Calu3 (cell line): ENCODE measurements at regions not wholly inside any gene's neighbourhood (a gene's known extent, or its start where the extent isn't known, plus 50 kb on each side); places are given as distances from the start of the nearest gene placed in this dataset.

Source experiments
- BruUV-seq: library from RNA; stranded (reverse); fragments of 400-500 nt; replicated peaks from 2 replicates; lab custom pipeline; 2021; lab: Mats Ljungman, UMichigan
- CTCF ChIA-PET: fragments of 300-600 bp; sonication (Branson Sonifier 250); formaldehyde crosslinking; loops from one replicate; lab custom pipeline; 2022; ENCODE audit warnings: antibody characterized with exemption; lab: Charles Lee
- DNase-seq: peaks from one replicate; pipeline ENCODE4 v3.0.0; 2022
- H3K27ac Mint-ChIP-seq: one replicate; pipeline ENCODE4 v1.8.0; 2022; ENCODE audit warnings: mixed read lengths; ENCODE audit not compliant: unreplicated experiment
- H3K27me3 Mint-ChIP-seq: one replicate; pipeline ENCODE4 v1.8.0; 2022; ENCODE audit warnings: mixed read lengths; ENCODE audit not compliant: unreplicated experiment
- H3K36me3 Mint-ChIP-seq: one replicate; pipeline ENCODE4 v1.8.0; 2022; ENCODE audit warnings: mild to moderate bottlenecking, moderate library complexity, mixed read lengths; ENCODE audit not compliant: insufficient read depth, unreplicated experiment
- H3K4me1 Mint-ChIP-seq: one replicate; pipeline ENCODE4 v1.8.0; 2022; ENCODE audit warnings: mild to moderate bottlenecking, low read depth, mixed read lengths; ENCODE audit not compliant: unreplicated experiment
- H3K4me3 Mint-ChIP-seq: one replicate; pipeline ENCODE4 v1.8.0; 2022; ENCODE audit warnings: mild to moderate bottlenecking, low read depth, moderate library complexity, mixed read lengths; ENCODE audit not compliant: unreplicated experiment
- H3K9me3 Mint-ChIP-seq: one replicate; pipeline ENCODE4 v1.8.0; 2022; ENCODE audit warnings: low read depth, mixed read lengths; ENCODE audit not compliant: unreplicated experiment
- intact Hi-C: fragments of 100-400 bp; cut with micrococcal nuclease; formaldehyde crosslinking; loops from one replicate; pipeline ENCODE4 v1.10.0; 2022; ENCODE audit not compliant: unreplicated experiment
- TF ChIP-seq, protein P1 (sequence below): fragments of 200-600 bp; IDR thresholded peaks from one replicate; pipeline ENCODE4 v1.8.0; 2022; ENCODE audit warnings: antibody characterized with exemption; ENCODE audit not compliant: unreplicated experiment

DNA sequence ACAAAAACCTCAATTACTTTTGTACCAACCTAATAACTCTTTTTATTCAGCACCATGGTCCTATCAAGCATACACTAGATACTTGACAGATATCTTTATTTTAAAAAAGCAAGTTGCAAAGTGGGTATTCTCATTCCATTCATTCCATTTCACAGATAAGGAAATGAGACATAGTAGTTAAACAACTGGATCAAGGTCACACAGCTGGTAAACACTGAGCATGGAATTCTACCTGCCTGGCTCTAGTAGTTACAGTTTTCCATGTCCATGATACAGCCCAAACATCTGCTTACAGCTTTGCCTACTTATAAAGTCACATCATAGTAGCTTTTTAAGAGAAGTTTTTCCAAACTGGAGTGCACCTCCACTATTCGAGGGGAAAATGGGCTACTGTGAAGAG is 57.1 kb upstream of the SERTM1 start:
- Mint-ChIP-seq H3K9me3 (no peaks in the 10 kb centered on the region), H3K4me3 (no peak overlapping the region), H3K27me3 (no peaks in the 10 kb centered on the region), H3K27ac (no peak overlapping the region), H3K36me3 (no peaks in the 10 kb centered on the region), H3K4me1 (no peaks in the 10 kb centered on the region)
- intact Hi-C loops = no loop called here
- DNase-seq = no peak
- no TSS peak for BruUV-seq
- TF ChIP-seq, protein P1, sequence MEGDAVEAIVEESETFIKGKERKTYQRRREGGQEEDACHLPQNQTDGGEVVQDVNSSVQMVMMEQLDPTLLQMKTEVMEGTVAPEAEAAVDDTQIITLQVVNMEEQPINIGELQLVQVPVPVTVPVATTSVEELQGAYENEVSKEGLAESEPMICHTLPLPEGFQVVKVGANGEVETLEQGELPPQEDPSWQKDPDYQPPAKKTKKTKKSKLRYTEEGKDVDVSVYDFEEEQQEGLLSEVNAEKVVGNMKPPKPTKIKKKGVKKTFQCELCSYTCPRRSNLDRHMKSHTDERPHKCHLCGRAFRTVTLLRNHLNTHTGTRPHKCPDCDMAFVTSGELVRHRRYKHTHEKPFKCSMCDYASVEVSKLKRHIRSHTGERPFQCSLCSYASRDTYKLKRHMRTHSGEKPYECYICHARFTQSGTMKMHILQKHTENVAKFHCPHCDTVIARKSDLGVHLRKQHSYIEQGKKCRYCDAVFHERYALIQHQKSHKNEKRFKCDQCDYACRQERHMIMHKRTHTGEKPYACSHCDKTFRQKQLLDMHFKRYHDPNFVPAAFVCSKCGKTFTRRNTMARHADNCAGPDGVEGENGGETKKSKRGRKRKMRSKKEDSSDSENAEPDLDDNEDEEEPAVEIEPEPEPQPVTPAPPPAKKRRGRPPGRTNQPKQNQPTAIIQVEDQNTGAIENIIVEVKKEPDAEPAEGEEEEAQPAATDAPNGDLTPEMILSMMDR = no peak
- CTCF ChIA-PET = no interaction called here

DNA sequence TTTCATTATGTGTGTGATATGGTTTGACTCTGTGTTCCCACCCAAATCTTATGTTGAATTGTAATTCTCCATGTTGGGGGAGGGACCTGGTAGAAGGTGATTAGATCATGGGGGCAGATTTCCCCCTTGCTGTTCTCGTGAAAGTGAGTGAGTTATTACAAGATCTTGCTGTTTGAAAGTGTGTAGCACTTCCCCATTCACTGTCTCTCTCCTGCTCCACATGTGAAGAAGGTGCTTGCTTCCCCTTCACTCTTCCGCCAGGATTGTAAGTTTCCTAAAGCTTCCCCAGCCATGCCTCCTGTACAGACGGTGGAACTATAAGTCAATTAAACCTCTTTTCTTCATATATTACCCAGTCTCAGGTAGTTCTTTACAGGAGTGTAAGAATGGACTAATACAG is 54.3 kb upstream of the SERTM1 start:
- no peak overlapping the region for H3K27ac Mint-ChIP-seq
- no TSS peak for BruUV-seq
- intact Hi-C loops = no loop called here
- no peaks in the 10 kb centered on the region for H3K36me3 Mint-ChIP-seq
- DNase-seq = no peak
- H3K4me1 Mint-ChIP-seq = no peaks in the 10 kb centered on the region
- H3K27me3 Mint-ChIP-seq = no peaks in the 10 kb centered on the region
- CTCF ChIA-PET = no interaction called here
- no peak overlapping the region for H3K4me3 Mint-ChIP-seq
- TF ChIP-seq, protein P1 = no peak
- no peaks in the 10 kb centered on the region for H3K9me3 Mint-ChIP-seq
